Middle frontal gyrus (tissue), 1 donor: ENCODE measurements at regions not wholly inside any gene's neighbourhood (a gene's known extent, or its start where the extent isn't known, plus 50 kb on each side); places are given as distances from the start of the nearest gene placed in this dataset.
"Not testable (repeated sequence)": the region's sequence is repeated elsewhere in the genome, so short reads cannot be mapped to it uniquely, and the experiment has no call there.

ENCODE experiments used
- DNase-seq: peaks from one replicate; pipeline ENCODE4 v3.0.0-alpha.2; 2015; ENCODE audit warnings: low spot score; ENCODE audit errors: extremely low spot score

GRCh38 chr13:66237411-66238062 is 992.6 kb downstream of the PCDH9 start:
- DNase-seq = no peak

GRCh38 chr13:66234159-66234558 is 996.0 kb downstream of the PCDH9 start:
- no peak for DNase-seq

- DNase-seq = not testable (repeated sequence)
These were observed 998.2 kb downstream of the PCDH9 start for GRCh38 chr13:66231958-66232357.

- DNase-seq = no peak
These were observed 1005.1 kb downstream of the PCDH9 start for GRCh38 chr13:66225072-66225471.

GRCh38 chr13:66224663-66225062 is 1005.5 kb downstream of the PCDH9 start:
- no peak for DNase-seq

- no peak for DNase-seq
These were observed 1007.2 kb downstream of the PCDH9 start for GRCh38 chr13:66222926-66223325.

GRCh38 chr13:66222127-66222526 is 1008.0 kb downstream of the PCDH9 start:
- no peak for DNase-seq

GRCh38 chr13:66219506-66219905 is 1010.6 kb downstream of the PCDH9 start:
- DNase-seq = no peak

- DNase-seq = no peak
These were observed 1011.6 kb downstream of the PCDH9 start for GRCh38 chr13:66218583-66218982.

GRCh38 chr13:66216728-66217127 is 1013.4 kb downstream of the PCDH9 start:
- no peak for DNase-seq

- DNase-seq = no peak
These were observed 1015.7 kb downstream of the PCDH9 start for GRCh38 chr13:66214467-66214866.

- DNase-seq = no peak
These were observed 1017.6 kb downstream of the PCDH9 start for GRCh38 chr13:66212511-66212910.

GRCh38 chr13:66210677-66211076 is 1019.5 kb downstream of the PCDH9 start:
- no peak for DNase-seq

GRCh38 chr13:66208589-66208988 is 1021.5 kb downstream of the PCDH9 start:
- no peak for DNase-seq

GRCh38 chr13:66207610-66208009 is 1022.5 kb downstream of the PCDH9 start:
- no peak for DNase-seq

GRCh38 chr13:66205807-66206206 is 1024.3 kb downstream of the PCDH9 start:
- no peak for DNase-seq

- no peak for DNase-seq
These were observed 1029.6 kb downstream of the PCDH9 start for GRCh38 chr13:66200555-66200954.

GRCh38 chr13:66195238-66195637 is 1034.9 kb downstream of the PCDH9 start:
- DNase-seq = no peak

GRCh38 chr13:66189986-66190385 is 1040.2 kb downstream of the PCDH9 start:
- no peak for DNase-seq

GRCh38 chr13:66180836-66181235 is 1049.3 kb downstream of the PCDH9 start:
- no peak for DNase-seq

GRCh38 chr13:66171920-66172319 is 1058.2 kb downstream of the PCDH9 start:
- no peak for DNase-seq

GRCh38 chr13:66162470-66162869 is 1067.7 kb downstream of the PCDH9 start:
- no peak for DNase-seq

GRCh38 chr13:66159511-66159910 is 1070.6 kb downstream of the PCDH9 start:
- no peak for DNase-seq

- DNase-seq = no peak
These were observed 1075.2 kb downstream of the PCDH9 start for GRCh38 chr13:66154976-66155375.
